Nephron (organoid): ENCODE measurements at regions not wholly inside any gene's neighbourhood (a gene's known extent, or its start where the extent isn't known, plus 50 kb on each side); places are given as distances from the start of the nearest gene placed in this dataset.

Source experiments
- H3K27ac Mint-ChIP-seq, 3 experiments: 2 replicates each; pipeline ENCODE4 v1.8.0; 2020; ENCODE audit warnings: mixed read lengths in 3 of 3, mild to moderate bottlenecking in 2 of 3, moderate library complexity in 1 of 3
- H3K27me3 Mint-ChIP-seq: 2 replicates; pipeline ENCODE4 v1.8.0; 2021; ENCODE audit warnings: low read depth, mild to moderate bottlenecking, moderate library complexity, mixed read lengths
- H3K36me3 Mint-ChIP-seq: 2 replicates; pipeline ENCODE4 v1.8.0; 2020; ENCODE audit warnings: low read depth, mixed read lengths
- H3K4me1 Mint-ChIP-seq: 2 replicates; pipeline ENCODE4 v1.8.0; 2020; ENCODE audit warnings: mixed read lengths
- H3K4me3 Mint-ChIP-seq, 3 experiments: 2 replicates each; pipeline ENCODE4 v1.8.0; 2020; ENCODE audit warnings: mild to moderate bottlenecking in 3 of 3, mixed read lengths in 3 of 3, moderate library complexity in 2 of 3
- H3K9me3 Mint-ChIP-seq: 2 replicates; pipeline ENCODE4 v1.8.0; 2020; ENCODE audit warnings: mixed read lengths
- TF ChIP-seq, protein P1 (sequence below), 3 experiments: fragments of 200-600 bp; sonication (generic); IDR thresholded peaks; one replicate each; pipeline ENCODE4 v1.5.0; 2021; ENCODE audit warnings: antibody characterized with exemption in 3 of 3; ENCODE audit not compliant: unreplicated experiment in 3 of 3

GRCh38 chr10:80734589-80734988 lies 196.9 kb downstream of the SH2D4B start:
- TF ChIP-seq, protein P1, sequence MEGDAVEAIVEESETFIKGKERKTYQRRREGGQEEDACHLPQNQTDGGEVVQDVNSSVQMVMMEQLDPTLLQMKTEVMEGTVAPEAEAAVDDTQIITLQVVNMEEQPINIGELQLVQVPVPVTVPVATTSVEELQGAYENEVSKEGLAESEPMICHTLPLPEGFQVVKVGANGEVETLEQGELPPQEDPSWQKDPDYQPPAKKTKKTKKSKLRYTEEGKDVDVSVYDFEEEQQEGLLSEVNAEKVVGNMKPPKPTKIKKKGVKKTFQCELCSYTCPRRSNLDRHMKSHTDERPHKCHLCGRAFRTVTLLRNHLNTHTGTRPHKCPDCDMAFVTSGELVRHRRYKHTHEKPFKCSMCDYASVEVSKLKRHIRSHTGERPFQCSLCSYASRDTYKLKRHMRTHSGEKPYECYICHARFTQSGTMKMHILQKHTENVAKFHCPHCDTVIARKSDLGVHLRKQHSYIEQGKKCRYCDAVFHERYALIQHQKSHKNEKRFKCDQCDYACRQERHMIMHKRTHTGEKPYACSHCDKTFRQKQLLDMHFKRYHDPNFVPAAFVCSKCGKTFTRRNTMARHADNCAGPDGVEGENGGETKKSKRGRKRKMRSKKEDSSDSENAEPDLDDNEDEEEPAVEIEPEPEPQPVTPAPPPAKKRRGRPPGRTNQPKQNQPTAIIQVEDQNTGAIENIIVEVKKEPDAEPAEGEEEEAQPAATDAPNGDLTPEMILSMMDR (IDR thresholded peaks at IDR 0.05; ENCODE audit: unreplicated experiment in 3 of 3): no peak

DNA sequence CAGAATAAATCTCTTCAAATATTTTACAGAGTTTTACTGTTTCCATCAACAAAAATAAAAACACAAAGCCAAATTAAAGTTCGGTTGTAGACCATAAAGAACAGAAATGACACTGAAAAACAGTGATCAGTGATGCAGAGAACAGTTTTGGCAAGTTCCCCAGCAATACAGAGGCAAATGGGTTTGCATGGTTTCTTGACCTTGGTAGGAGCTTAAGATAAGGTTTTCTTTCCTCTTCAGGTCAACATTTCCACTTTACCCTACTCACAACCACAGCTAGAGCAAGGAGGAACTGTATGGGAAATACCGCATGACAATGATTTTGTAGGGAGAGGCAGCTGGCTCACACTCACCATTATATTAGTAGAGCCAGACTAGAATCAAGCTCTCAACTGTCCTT lies 199.5 kb downstream of the SH2D4B start:
- Mint-ChIP-seq H3K4me3 (no peak overlapping the region), H3K4me1 (no peaks in the 10 kb centered on the region)
- TF ChIP-seq, protein P1 (IDR thresholded peaks at IDR 0.05; ENCODE audit: unreplicated experiment in 3 of 3): no peak

More at GRCh38 chr10:80734589-80734988, 196.9 kb downstream of the SH2D4B start:
- H3K9me3 Mint-ChIP-seq: peaks cover 2% of the 10 kb centered on the region
- H3K27me3 Mint-ChIP-seq: peaks cover 4% of the 10 kb centered on the region
- H3K36me3 Mint-ChIP-seq: no peaks in the 10 kb centered on the region
- H3K27ac Mint-ChIP-seq: no peak overlapping the region
- no peak overlapping the region for H3K4me3 Mint-ChIP-seq
- no peaks in the 10 kb centered on the region for H3K4me1 Mint-ChIP-seq

GRCh38 chr10:80739328-80739727 lies 201.6 kb downstream of the SH2D4B start:
- Mint-ChIP-seq H3K36me3 (no peaks in the 10 kb centered on the region), H3K27me3 (no peaks in the 10 kb centered on the region), H3K4me3 (no peak overlapping the region), H3K4me1 (no peaks in the 10 kb centered on the region), H3K27ac (no peak overlapping the region), H3K9me3 (no peaks in the 10 kb centered on the region)
- TF ChIP-seq, protein P1 (IDR thresholded peaks at IDR 0.05; ENCODE audit: unreplicated experiment in 3 of 3): no peak

More for the DNA sequence above, 199.5 kb downstream of the SH2D4B start:
- Mint-ChIP-seq H3K36me3 (no peaks in the 10 kb centered on the region), H3K9me3 (no peaks in the 10 kb centered on the region), H3K27ac (no peak overlapping the region), H3K27me3 (peaks cover 2% of the 10 kb centered on the region)

DNA sequence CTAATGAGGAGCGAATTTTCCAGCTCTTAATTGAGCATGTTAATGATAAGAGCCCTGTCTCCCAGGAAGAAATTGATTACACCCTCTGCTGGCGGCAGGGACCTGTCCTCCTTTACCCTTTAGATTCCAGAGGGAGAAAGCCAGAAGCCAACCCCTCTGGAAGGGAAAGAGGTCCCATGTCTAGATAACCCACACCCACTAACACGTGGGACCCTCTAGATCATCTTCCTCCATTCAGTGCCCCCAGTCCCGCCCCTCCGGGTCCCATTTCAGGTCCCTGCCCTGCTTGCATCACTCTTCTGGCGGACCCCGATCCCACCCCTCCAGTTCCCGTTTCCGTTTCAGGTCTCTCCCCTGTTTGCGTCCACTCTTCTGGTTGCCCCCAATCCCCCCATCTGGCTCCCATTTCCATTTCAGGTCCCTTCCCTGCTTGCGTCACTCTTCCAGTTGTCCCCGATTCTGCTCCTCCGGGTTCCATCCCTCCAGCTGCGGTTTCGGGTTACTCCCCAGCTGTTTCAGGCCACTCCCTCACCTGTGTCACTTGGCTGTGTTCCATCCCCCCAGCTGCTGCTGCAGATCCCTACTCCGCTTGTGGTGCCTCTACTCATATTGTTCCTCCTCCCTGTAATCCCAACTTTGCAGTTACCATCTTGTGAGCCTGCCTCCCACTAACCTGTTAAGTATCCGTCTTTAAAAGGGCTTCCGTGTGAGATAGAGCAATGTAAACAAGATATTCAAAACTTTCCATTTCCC lies 202.4 kb downstream of the SH2D4B start:
- TF ChIP-seq, protein P1 (IDR thresholded peaks at IDR 0.05; ENCODE audit: unreplicated experiment in 3 of 3): no peak
- Mint-ChIP-seq H3K27me3 (no peaks in the 10 kb centered on the region), H3K27ac (no peak overlapping the region), H3K4me1 (no peaks in the 10 kb centered on the region), H3K36me3 (no peaks in the 10 kb centered on the region), H3K9me3 (no peaks in the 10 kb centered on the region), H3K4me3 (no peak overlapping the region)

DNA sequence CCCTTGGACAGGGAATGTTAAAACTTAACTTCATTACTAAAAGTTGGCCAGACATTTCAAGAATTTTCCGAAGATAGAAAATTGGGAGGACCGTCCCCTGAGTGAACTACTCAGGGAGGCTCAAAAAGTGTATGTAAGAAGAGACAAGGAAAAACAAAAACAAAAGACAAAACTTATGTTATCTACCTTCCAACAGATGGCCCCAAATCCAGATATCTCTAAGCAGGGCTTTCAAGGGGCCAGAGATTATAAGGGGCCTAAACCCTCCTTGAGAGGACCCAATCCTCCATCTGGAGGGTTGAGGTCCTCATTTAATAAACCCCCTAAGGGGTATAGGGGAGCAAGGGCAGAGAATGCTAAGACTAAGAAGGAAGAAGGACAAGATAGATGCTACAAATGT lies 203.6 kb downstream of the SH2D4B start:
- TF ChIP-seq, protein P1 (IDR thresholded peaks at IDR 0.05; ENCODE audit: unreplicated experiment in 3 of 3): no peak
- Mint-ChIP-seq H3K27me3 (no peaks in the 10 kb centered on the region), H3K36me3 (no peaks in the 10 kb centered on the region), H3K9me3 (no peaks in the 10 kb centered on the region), H3K4me1 (no peaks in the 10 kb centered on the region), H3K4me3 (no peak overlapping the region), H3K27ac (no peak overlapping the region)

DNA sequence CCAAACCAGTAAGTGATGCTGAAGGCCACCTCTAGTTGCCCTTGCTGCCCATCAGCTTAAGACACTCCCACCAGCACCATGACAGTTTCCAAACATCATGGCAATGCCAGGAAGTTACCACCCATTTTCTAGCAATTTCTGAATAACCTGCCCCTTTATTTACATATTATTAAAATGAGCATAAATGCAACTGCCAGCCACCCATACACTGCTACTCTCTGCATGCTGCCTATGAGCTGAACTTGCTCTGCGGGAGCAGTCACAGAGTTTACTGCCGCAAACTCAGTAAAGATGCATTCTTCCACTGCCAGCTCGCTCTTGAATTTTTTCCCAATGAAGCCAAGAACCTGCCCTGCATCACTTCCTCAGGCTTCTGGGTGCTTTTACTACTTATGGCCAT lies 212.6 kb downstream of the SH2D4B start:
- no peaks in the 10 kb centered on the region for H3K4me1 Mint-ChIP-seq
- peaks cover 3% of the 10 kb centered on the region for H3K27me3 Mint-ChIP-seq
- no peak overlapping the region for H3K27ac Mint-ChIP-seq
- H3K9me3 Mint-ChIP-seq: no peaks in the 10 kb centered on the region
- no peak overlapping the region for H3K4me3 Mint-ChIP-seq
- TF ChIP-seq, protein P1 (IDR thresholded peaks at IDR 0.05; ENCODE audit: unreplicated experiment in 3 of 3): no peak
- H3K36me3 Mint-ChIP-seq: no peaks in the 10 kb centered on the region
